ENCODE measurements at regions not wholly inside any gene's neighbourhood (a gene's known extent, or its start where the extent isn't known, plus 50 kb on each side); places are given as distances from the start of the nearest gene placed in this dataset.
"Not testable (repeated sequence)": the region's sequence is repeated elsewhere in the genome, so short reads cannot be mapped to it uniquely, and the experiment has no call there.

GRCh38 chr9:102700936-102701335, 294.2 kb upstream of the CYLC2 start:
- no peaks in the 10 kb centered on the region for H3K4me1 Mint-ChIP-seq (ENCODE audit: low read depth)
- H3K27me3 Mint-ChIP-seq (ENCODE audit: low read depth): no peaks in the 10 kb centered on the region
- no peak for DNase-seq
- CTCF ChIA-PET: no interaction called here
- no peak overlapping the region for H3K4me3 Mint-ChIP-seq
- H3K9me3 Mint-ChIP-seq: peaks cover 9% of the 10 kb centered on the region
- no peak overlapping the region for H3K27ac Mint-ChIP-seq
- intact Hi-C loops (cut with micrococcal nuclease): no loop called here
- H3K36me3 Mint-ChIP-seq (ENCODE audit: low read depth): no peaks in the 10 kb centered on the region

GRCh38 chr9:102669220-102669619, 325.9 kb upstream of the CYLC2 start:
- intact Hi-C loops (cut with micrococcal nuclease): no loop called here
- CTCF ChIA-PET: no interaction called here
- Mint-ChIP-seq H3K9me3 (peaks cover 3% of the 10 kb centered on the region), H3K36me3 (ENCODE audit: low read depth) (no peaks in the 10 kb centered on the region), H3K27me3 (ENCODE audit: low read depth) (no peaks in the 10 kb centered on the region), H3K27ac (no peak overlapping the region), H3K4me3 (no peak overlapping the region), H3K4me1 (ENCODE audit: low read depth) (no peaks in the 10 kb centered on the region)
- DNase-seq: no peak

GRCh38 chr9:102652471-102652870, 342.7 kb upstream of the CYLC2 start:
- no peak for DNase-seq
- H3K27ac Mint-ChIP-seq: no peak overlapping the region
- H3K4me1 Mint-ChIP-seq (ENCODE audit: low read depth): no peaks in the 10 kb centered on the region
- H3K36me3 Mint-ChIP-seq (ENCODE audit: low read depth): no peaks in the 10 kb centered on the region
- CTCF ChIA-PET: no interaction called here
- intact Hi-C loops (cut with micrococcal nuclease): no loop called here
- H3K27me3 Mint-ChIP-seq (ENCODE audit: low read depth): no peaks in the 10 kb centered on the region
- H3K4me3 Mint-ChIP-seq: no peak overlapping the region
- H3K9me3 Mint-ChIP-seq: peaks cover 4% of the 10 kb centered on the region

- H3K27me3 Mint-ChIP-seq (ENCODE audit: low read depth): no peaks in the 10 kb centered on the region
- no peak overlapping the region for H3K27ac Mint-ChIP-seq
- H3K36me3 Mint-ChIP-seq (ENCODE audit: low read depth): no peaks in the 10 kb centered on the region
- no peak for DNase-seq
- H3K9me3 Mint-ChIP-seq: peaks cover 4% of the 10 kb centered on the region
- no peak overlapping the region for H3K4me3 Mint-ChIP-seq
- CTCF ChIA-PET: no interaction called here
- no peaks in the 10 kb centered on the region for H3K4me1 Mint-ChIP-seq (ENCODE audit: low read depth)
- intact Hi-C loops (cut with micrococcal nuclease): no loop called here
Observed at GRCh38 chr9:102650896-102651295, 344.2 kb upstream of the CYLC2 start.

- no peaks in the 10 kb centered on the region for H3K27me3 Mint-ChIP-seq (ENCODE audit: low read depth)
- peaks cover 4% of the 10 kb centered on the region for H3K9me3 Mint-ChIP-seq
- no peak overlapping the region for H3K27ac Mint-ChIP-seq
- no peak overlapping the region for H3K4me3 Mint-ChIP-seq
- CTCF ChIA-PET: no interaction called here
- DNase-seq: no peak
- no peaks in the 10 kb centered on the region for H3K4me1 Mint-ChIP-seq (ENCODE audit: low read depth)
- intact Hi-C loops (cut with micrococcal nuclease): no loop called here
- no peaks in the 10 kb centered on the region for H3K36me3 Mint-ChIP-seq (ENCODE audit: low read depth)
Observed at GRCh38 chr9:102642651-102643050, 352.5 kb upstream of the CYLC2 start.

- intact Hi-C loops (cut with micrococcal nuclease): no loop called here
- CTCF ChIA-PET: no interaction called here
Observed at GRCh38 chr9:102631559-102631958, 363.6 kb upstream of the CYLC2 start.

GRCh38 chr9:102609461-102609860, 385.7 kb upstream of the CYLC2 start:
- CTCF ChIA-PET: no interaction called here
- intact Hi-C loops (cut with micrococcal nuclease): no loop called here
- DNase-seq: no peak
- no peak overlapping the region for H3K4me3 Mint-ChIP-seq
- no peak overlapping the region for H3K27ac Mint-ChIP-seq
- peaks cover 3% of the 10 kb centered on the region for H3K9me3 Mint-ChIP-seq
- no peaks in the 10 kb centered on the region for H3K4me1 Mint-ChIP-seq (ENCODE audit: low read depth)
- H3K36me3 Mint-ChIP-seq (ENCODE audit: low read depth): no peaks in the 10 kb centered on the region
- H3K27me3 Mint-ChIP-seq (ENCODE audit: low read depth): no peaks in the 10 kb centered on the region

More at GRCh38 chr9:102631559-102631958, 363.6 kb upstream of the CYLC2 start:
- no peaks in the 10 kb centered on the region for H3K4me1 Mint-ChIP-seq (ENCODE audit: low read depth)
- no peak overlapping the region for H3K4me3 Mint-ChIP-seq
- H3K36me3 Mint-ChIP-seq (ENCODE audit: low read depth): no peaks in the 10 kb centered on the region
- H3K9me3 Mint-ChIP-seq: peaks cover 6% of the 10 kb centered on the region
- no peak overlapping the region for H3K27ac Mint-ChIP-seq
- DNase-seq: no peak
- H3K27me3 Mint-ChIP-seq (ENCODE audit: low read depth): no peaks in the 10 kb centered on the region

GRCh38 chr9:102603198-102604195, 391.6 kb upstream of the CYLC2 start:
- CTCF ChIA-PET; H3K4me3 Mint-ChIP-seq; H3K9me3 Mint-ChIP-seq; H3K27me3 Mint-ChIP-seq (ENCODE audit: low read depth); H3K36me3 Mint-ChIP-seq (ENCODE audit: low read depth); DNase-seq; H3K27ac Mint-ChIP-seq; H3K4me1 Mint-ChIP-seq (ENCODE audit: low read depth); intact Hi-C loops (cut with micrococcal nuclease): not testable (repeated sequence)

GRCh38 chr9:102594241-102594640, 400.9 kb upstream of the CYLC2 start:
- no peak overlapping the region for H3K27ac Mint-ChIP-seq
- no peak for DNase-seq
- CTCF ChIA-PET: no interaction called here
- no peak overlapping the region for H3K4me3 Mint-ChIP-seq
- intact Hi-C loops (cut with micrococcal nuclease): no loop called here
- peaks cover 3% of the 10 kb centered on the region for H3K9me3 Mint-ChIP-seq
- no peaks in the 10 kb centered on the region for H3K4me1 Mint-ChIP-seq (ENCODE audit: low read depth)
- no peaks in the 10 kb centered on the region for H3K36me3 Mint-ChIP-seq (ENCODE audit: low read depth)
- no peaks in the 10 kb centered on the region for H3K27me3 Mint-ChIP-seq (ENCODE audit: low read depth)

- intact Hi-C loops (cut with micrococcal nuclease): no loop called here
- Mint-ChIP-seq H3K27me3 (ENCODE audit: low read depth) (no peaks in the 10 kb centered on the region), H3K27ac (no peak overlapping the region), H3K4me3 (no peak overlapping the region), H3K4me1 (ENCODE audit: low read depth) (no peaks in the 10 kb centered on the region), H3K36me3 (ENCODE audit: low read depth) (no peaks in the 10 kb centered on the region), H3K9me3 (peaks cover 2% of the 10 kb centered on the region)
- CTCF ChIA-PET: no interaction called here
- no peak for DNase-seq
Observed at GRCh38 chr9:102587281-102587680, 407.9 kb upstream of the CYLC2 start.

- H3K36me3 Mint-ChIP-seq (ENCODE audit: low read depth): no peaks in the 10 kb centered on the region
- intact Hi-C loops (cut with micrococcal nuclease): no loop called here
- CTCF ChIA-PET: no interaction called here
Observed at GRCh38 chr9:102569436-102569835, 425.7 kb upstream of the CYLC2 start.

GRCh38 chr9:102551346-102551745, 443.8 kb upstream of the CYLC2 start:
- Mint-ChIP-seq H3K27me3 (ENCODE audit: low read depth) (no peaks in the 10 kb centered on the region), H3K36me3 (ENCODE audit: low read depth) (no peaks in the 10 kb centered on the region), H3K4me1 (ENCODE audit: low read depth) (no peaks in the 10 kb centered on the region), H3K27ac (no peak overlapping the region), H3K4me3 (no peak overlapping the region), H3K9me3 (peaks cover 20% of the 10 kb centered on the region)
- no peak for DNase-seq
- intact Hi-C loops (cut with micrococcal nuclease): no loop called here
- CTCF ChIA-PET: no interaction called here

More at GRCh38 chr9:102569436-102569835, 425.7 kb upstream of the CYLC2 start:
- DNase-seq: no peak
- no peak overlapping the region for H3K4me3 Mint-ChIP-seq
- no peak overlapping the region for H3K27ac Mint-ChIP-seq
- no peaks in the 10 kb centered on the region for H3K4me1 Mint-ChIP-seq (ENCODE audit: low read depth)
- no peaks in the 10 kb centered on the region for H3K27me3 Mint-ChIP-seq (ENCODE audit: low read depth)
- H3K9me3 Mint-ChIP-seq: peaks cover 5% of the 10 kb centered on the region

GRCh38 chr9:102550886-102551285, 444.2 kb upstream of the CYLC2 start:
- H3K27me3 Mint-ChIP-seq (ENCODE audit: low read depth): no peaks in the 10 kb centered on the region
- no peak overlapping the region for H3K27ac Mint-ChIP-seq
- H3K4me3 Mint-ChIP-seq: no peak overlapping the region
- H3K36me3 Mint-ChIP-seq (ENCODE audit: low read depth): no peaks in the 10 kb centered on the region
- CTCF ChIA-PET: no interaction called here
- no peak for DNase-seq
- no peaks in the 10 kb centered on the region for H3K4me1 Mint-ChIP-seq (ENCODE audit: low read depth)
- H3K9me3 Mint-ChIP-seq: peaks cover 20% of the 10 kb centered on the region
- intact Hi-C loops (cut with micrococcal nuclease): no loop called here

Data from activated naive CD4-positive, alpha-beta T cell treated with anti-CD3 and anti-CD28 coated beads for 36 hours (primary cell).